HUES48 (cell line): ENCODE measurements at regions not wholly inside any gene's neighbourhood (a gene's known extent, or its start where the extent isn't known, plus 50 kb on each side); places are given as distances from the start of the nearest gene placed in this dataset.

Source experiments
- H3K27ac ChIP-seq: one replicate; pipeline ENCODE4 v1.7.0; 2013; ENCODE audit warnings: low read depth, low read length, inconsistent platforms
- H3K27me3 ChIP-seq: 2 replicates; pipeline ENCODE4 v1.6.1; 2013; ENCODE audit warnings: mild to moderate bottlenecking, low read length; ENCODE audit not compliant: control insufficient read depth, insufficient read depth
- H3K36me3 ChIP-seq: 2 replicates; pipeline ENCODE4 v1.6.1; 2013; ENCODE audit warnings: low read length; ENCODE audit not compliant: control insufficient read depth, insufficient read depth
- H3K4me1 ChIP-seq: 2 replicates; pipeline ENCODE4 v1.6.1; 2013; ENCODE audit warnings: mild to moderate bottlenecking, low read length; ENCODE audit not compliant: control insufficient read depth, insufficient read depth
- H3K4me3 ChIP-seq: 2 replicates; pipeline ENCODE4 v1.5.1; 2013; ENCODE audit warnings: mild to moderate bottlenecking, low read depth, low read length
- H3K9ac ChIP-seq: 2 replicates; pipeline ENCODE4 v1.6.1; 2013; ENCODE audit warnings: mild to moderate bottlenecking, low read depth, low read length, moderate library complexity
- H3K9me3 ChIP-seq: 2 replicates; pipeline ENCODE4 v1.6.1; 2013; ENCODE audit warnings: low read length; ENCODE audit not compliant: control insufficient read depth, insufficient read depth

GRCh38 chr22:48750282-48750681 is 1077.4 kb downstream of the BRD1 start:
- Histone ChIP-seq H3K9me3 (no peaks in the 10 kb centered on the region), H3K4me1 (no peaks in the 10 kb centered on the region), H3K27me3 (no peaks in the 10 kb centered on the region), H3K4me3 (no peak overlapping the region), H3K36me3 (no peaks in the 10 kb centered on the region), H3K27ac (no peak overlapping the region), H3K9ac (no peak overlapping the region)

GRCh38 chr22:48749555-48750227 is 1078.0 kb downstream of the BRD1 start:
- H3K27me3 ChIP-seq, result no peaks in the 10 kb centered on the region

GRCh38 chr22:48748860-48749554 is 1078.7 kb downstream of the BRD1 start:
- Histone ChIP-seq H3K27me3 (no peaks in the 10 kb centered on the region), H3K36me3 (no peaks in the 10 kb centered on the region), H3K27ac (no peak overlapping the region), H3K4me1 (no peaks in the 10 kb centered on the region), H3K4me3 (no peak overlapping the region), H3K9me3 (no peaks in the 10 kb centered on the region), H3K9ac (no peak overlapping the region)

More at GRCh38 chr22:48749555-48750227, 1078.0 kb downstream of the BRD1 start:
- Histone ChIP-seq H3K9me3 (no peaks in the 10 kb centered on the region), H3K36me3 (no peaks in the 10 kb centered on the region), H3K27ac (no peak overlapping the region), H3K9ac (no peak overlapping the region), H3K4me3 (no peak overlapping the region), H3K4me1 (no peaks in the 10 kb centered on the region)

- Histone ChIP-seq H3K27ac (no peak overlapping the region), H3K9ac (no peak overlapping the region), H3K4me3 (no peak overlapping the region), H3K4me1 (no peaks in the 10 kb centered on the region), H3K27me3 (no peaks in the 10 kb centered on the region), H3K9me3 (no peaks in the 10 kb centered on the region), H3K36me3 (no peaks in the 10 kb centered on the region)
Observed at GRCh38 chr22:48748113-48748859, 1079.4 kb downstream of the BRD1 start.

GRCh38 chr22:48746789-48747425 is 1080.8 kb downstream of the BRD1 start:
- Histone ChIP-seq H3K9me3 (no peaks in the 10 kb centered on the region), H3K27ac (no peak overlapping the region), H3K4me3 (no peak overlapping the region), H3K9ac (no peak overlapping the region), H3K36me3 (no peaks in the 10 kb centered on the region), H3K27me3 (no peaks in the 10 kb centered on the region), H3K4me1 (no peaks in the 10 kb centered on the region)

GRCh38 chr22:48745842-48746788 is 1081.6 kb downstream of the BRD1 start:
- Histone ChIP-seq H3K4me1 (no peaks in the 10 kb centered on the region), H3K9me3 (no peaks in the 10 kb centered on the region), H3K4me3 (no peak overlapping the region), H3K36me3 (no peaks in the 10 kb centered on the region), H3K9ac (no peak overlapping the region), H3K27me3 (no peaks in the 10 kb centered on the region), H3K27ac (no peak overlapping the region)

- no peaks in the 10 kb centered on the region for H3K9me3 ChIP-seq
- H3K4me3 ChIP-seq, result no peak overlapping the region
- no peaks in the 10 kb centered on the region for H3K27me3 ChIP-seq
- H3K36me3 ChIP-seq, result no peaks in the 10 kb centered on the region
- no peaks in the 10 kb centered on the region for H3K4me1 ChIP-seq
- no peak overlapping the region for H3K27ac ChIP-seq
- no peak overlapping the region for H3K9ac ChIP-seq
Observed at GRCh38 chr22:48744967-48745841, 1082.5 kb downstream of the BRD1 start.

GRCh38 chr22:48744283-48744641 is 1083.4 kb downstream of the BRD1 start:
- H3K27ac ChIP-seq, result no peak overlapping the region
- H3K9me3 ChIP-seq, result no peaks in the 10 kb centered on the region
- no peak overlapping the region for H3K4me3 ChIP-seq
- no peak overlapping the region for H3K9ac ChIP-seq
- no peaks in the 10 kb centered on the region for H3K27me3 ChIP-seq
- H3K36me3 ChIP-seq, result no peaks in the 10 kb centered on the region
- no peaks in the 10 kb centered on the region for H3K4me1 ChIP-seq

- Histone ChIP-seq H3K4me1 (no peaks in the 10 kb centered on the region), H3K27ac (no peak overlapping the region), H3K27me3 (no peaks in the 10 kb centered on the region), H3K4me3 (no peak overlapping the region), H3K9ac (no peak overlapping the region), H3K36me3 (no peaks in the 10 kb centered on the region), H3K9me3 (no peaks in the 10 kb centered on the region)
Observed at GRCh38 chr22:48743601-48744282, 1083.9 kb downstream of the BRD1 start.
